GM23248 (cell line): ENCODE measurements at regions not wholly inside any gene's neighbourhood (a gene's known extent, or its start where the extent isn't known, plus 50 kb on each side); places are given as distances from the start of the nearest gene placed in this dataset.

Source experiments
- DNase-seq: peaks from one replicate; pipeline ENCODE4 v3.0.0-alpha.2; 2015
- H2AFZ ChIP-seq: fragments of 200-600 bp; sonication (generic); 2 replicates; pipeline ENCODE4 v1.6.1; 2016; ENCODE audit warnings: antibody characterized with exemption
- H3F3A ChIP-seq: fragments of 200-600 bp; sonication (generic); 2 replicates; pipeline ENCODE4 v1.6.1; 2016; ENCODE audit warnings: mild to moderate bottlenecking, antibody characterized with exemption, mixed run types; ENCODE audit not compliant: insufficient read depth
- H3K27ac ChIP-seq: fragments of 200-600 bp; sonication (generic); 2 replicates; pipeline ENCODE4 v1.5.1; 2016; ENCODE audit warnings: mild to moderate bottlenecking
- H3K27me3 ChIP-seq: fragments of 200-600 bp; sonication (generic); replicated peaks from 2 replicates; pipeline ENCODE4 v1.6.1; 2016; ENCODE audit warnings: mild to moderate bottlenecking; ENCODE audit not compliant: insufficient read depth
- H3K36me3 ChIP-seq: fragments of 200-600 bp; sonication (generic); 2 replicates; pipeline ENCODE4 v1.6.1; 2016; ENCODE audit warnings: low read depth, mild to moderate bottlenecking
- H3K4me1 ChIP-seq: fragments of 200-600 bp; sonication (generic); 2 replicates; pipeline ENCODE4 v1.6.1; 2016; ENCODE audit warnings: mild to moderate bottlenecking; ENCODE audit not compliant: insufficient read depth
- H3K4me2 ChIP-seq: fragments of 200-600 bp; sonication (generic); one replicate; pipeline ENCODE4 v1.6.1; 2016; ENCODE audit warnings: mild to moderate bottlenecking; ENCODE audit not compliant: unreplicated experiment
- H3K4me3 ChIP-seq: fragments of 200-600 bp; sonication (generic); 2 replicates; pipeline ENCODE4 v1.5.1; 2016; ENCODE audit warnings: mild to moderate bottlenecking
- H3K79me2 ChIP-seq: fragments of 200-600 bp; sonication (generic); 2 replicates; pipeline ENCODE4 v1.6.1; 2016; ENCODE audit warnings: mild to moderate bottlenecking; ENCODE audit not compliant: insufficient read depth
- H3K9ac ChIP-seq: fragments of 200-600 bp; sonication (generic); 2 replicates; pipeline ENCODE4 v1.6.1; 2016; ENCODE audit warnings: mild to moderate bottlenecking
- H3K9me2 ChIP-seq: fragments of 200-600 bp; sonication (generic); 2 replicates; pipeline ENCODE4 v1.6.1; 2016; ENCODE audit warnings: mixed run types, mild to moderate bottlenecking, moderate library complexity; ENCODE audit not compliant: insufficient read depth
- H3K9me3 ChIP-seq: fragments of 200-600 bp; sonication (generic); one replicate; pipeline ENCODE4 v1.6.1; 2017; ENCODE audit warnings: low read depth
- H4K20me1 ChIP-seq: fragments of 200-600 bp; sonication (generic); 2 replicates; pipeline ENCODE4 v1.6.0; 2016; ENCODE audit not compliant: insufficient read depth
- EZH2 ChIP-seq: fragments of 200-600 bp; sonication (generic); IDR thresholded peaks from 2 replicates; pipeline ENCODE4 v1.6.1; 2018; ENCODE audit warnings: antibody characterized with exemption, mild to moderate bottlenecking; ENCODE audit not compliant: insufficient read depth, poor library complexity, severe bottlenecking
- EZH2phosphoT487 ChIP-seq: fragments of 200-600 bp; sonication (generic); IDR thresholded peaks from 2 replicates; pipeline ENCODE4 v1.6.1; 2018; ENCODE audit warnings: antibody characterized with exemption, moderate library complexity, mild to moderate bottlenecking, low read depth; ENCODE audit not compliant: insufficient read depth
- WGBS, 2 experiments: methylation state at CpG; one replicate each; pipeline ENCODE4 v1.1.6; 2015 to 2017; ENCODE audit warnings: low lambda C conversion rate in 2 of 2, low coverage in 1 of 2; ENCODE audit errors: missing lambda C conversion rate in 2 of 2; 5-methylcytosine and 5-hydroxymethylcytosine counted together
- in situ Hi-C: fragments of 300-500 bp; cut with MboI; formaldehyde crosslinking; loops from 2 replicates; pipeline ENCODE4 v1.15.0; 2020

- Histone ChIP-seq H3K9me2 (no peaks in the 10 kb centered on the region), H3K4me3 (no peak overlapping the region), H3K4me2 (no peak overlapping the region), H3K9me3 (no peaks in the 10 kb centered on the region), H3K27ac (no peak overlapping the region), H3F3A (no peaks in the 10 kb centered on the region), H4K20me1 (no peaks in the 10 kb centered on the region), H3K4me1 (no peaks in the 10 kb centered on the region), H3K79me2 (no peaks in the 10 kb centered on the region), H3K36me3 (no peaks in the 10 kb centered on the region), H3K9ac (no peak overlapping the region), H3K27me3 (no peaks in the 10 kb centered on the region), H2AFZ (no peak overlapping the region)
- in situ Hi-C loops, result no loop called here
- WGBS, 2 experiments, result 84 to 89% methylated on average over 4 of the region's 4 CpGs
- TF ChIP-seq EZH2phosphoT487 (no peak), EZH2 (no peak)
- no peak for DNase-seq
These were observed 118.2 kb upstream of the HMHB1 start for GRCh38 chr5:143693651-143694252.

DNA sequence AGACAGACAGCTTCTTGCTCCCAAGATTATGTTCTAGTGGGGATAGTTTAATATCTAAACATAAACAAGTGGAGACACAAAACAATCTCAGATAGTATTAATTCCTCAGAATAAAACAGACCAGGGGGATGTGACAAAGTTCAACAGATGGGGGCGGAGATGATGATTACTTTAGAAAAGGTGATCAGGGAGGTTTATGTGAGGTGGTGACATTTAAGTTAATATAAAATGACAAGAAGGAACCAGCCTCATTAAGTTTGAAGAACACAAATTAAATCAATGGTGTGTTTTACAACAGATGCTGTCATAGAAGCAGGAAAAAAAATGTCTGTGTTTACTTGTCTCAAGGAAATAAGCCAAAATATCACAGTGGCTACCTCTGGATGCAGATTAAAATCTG is 119.6 kb upstream of the HMHB1 start:
- H3K79me2 ChIP-seq, result no peaks in the 10 kb centered on the region
- H3F3A ChIP-seq, result no peaks in the 10 kb centered on the region
- no peaks in the 10 kb centered on the region for H3K27me3 ChIP-seq
- no peak overlapping the region for H3K9ac ChIP-seq
- H3K4me2 ChIP-seq, result no peak overlapping the region
- no peak overlapping the region for H3K27ac ChIP-seq
- no peaks in the 10 kb centered on the region for H4K20me1 ChIP-seq
- DNase-seq, result no peak
- H3K9me2 ChIP-seq, result no peaks in the 10 kb centered on the region
- H3K9me3 ChIP-seq, result no peaks in the 10 kb centered on the region
- in situ Hi-C loops, result no loop called here
- no peak overlapping the region for H3K4me3 ChIP-seq
- 100% methylated on average over 1 of the region's 1 CpG for WGBS, 2 experiments
- TF ChIP-seq EZH2, result no peak
- TF ChIP-seq EZH2phosphoT487, result no peak
- no peaks in the 10 kb centered on the region for H3K4me1 ChIP-seq
- H2AFZ ChIP-seq, result no peak overlapping the region
- H3K36me3 ChIP-seq, result no peaks in the 10 kb centered on the region

DNA sequence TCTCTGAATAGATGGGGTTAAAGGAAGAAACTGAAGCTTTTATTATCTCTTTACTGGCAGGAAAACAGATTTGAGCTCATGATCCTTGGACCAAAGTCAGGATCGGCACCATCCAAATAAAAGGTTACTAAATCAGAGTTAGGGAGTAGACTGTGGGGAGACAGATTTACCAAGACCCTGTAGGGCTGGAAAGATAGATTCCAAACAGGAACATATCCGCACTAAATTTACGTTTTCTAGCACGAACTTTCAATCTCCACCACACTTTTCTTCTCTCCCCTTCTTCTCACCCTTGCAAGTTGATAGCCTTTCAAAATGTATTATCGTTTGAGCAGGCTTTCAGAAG is 120.0 kb upstream of the HMHB1 start:
- H3K4me2 ChIP-seq, result no peak overlapping the region
- H3F3A ChIP-seq, result no peaks in the 10 kb centered on the region
- H3K4me1 ChIP-seq, result no peaks in the 10 kb centered on the region
- no peaks in the 10 kb centered on the region for H3K9me3 ChIP-seq
- no peak for TF ChIP-seq EZH2
- TF ChIP-seq EZH2phosphoT487, result no peak
- H3K79me2 ChIP-seq, result no peaks in the 10 kb centered on the region
- H3K9me2 ChIP-seq, result no peaks in the 10 kb centered on the region
- no peak for DNase-seq
- H3K4me3 ChIP-seq, result no peak overlapping the region
- no peak overlapping the region for H3K9ac ChIP-seq
- H3K27ac ChIP-seq, result no peak overlapping the region
- 48 to 57% methylated on average over 5 of the region's 5 CpGs for WGBS, 2 experiments
- no peak overlapping the region for H2AFZ ChIP-seq
- in situ Hi-C loops, result no loop called here
- H4K20me1 ChIP-seq, result no peaks in the 10 kb centered on the region
- no peaks in the 10 kb centered on the region for H3K27me3 ChIP-seq
- H3K36me3 ChIP-seq, result no peaks in the 10 kb centered on the region

DNA sequence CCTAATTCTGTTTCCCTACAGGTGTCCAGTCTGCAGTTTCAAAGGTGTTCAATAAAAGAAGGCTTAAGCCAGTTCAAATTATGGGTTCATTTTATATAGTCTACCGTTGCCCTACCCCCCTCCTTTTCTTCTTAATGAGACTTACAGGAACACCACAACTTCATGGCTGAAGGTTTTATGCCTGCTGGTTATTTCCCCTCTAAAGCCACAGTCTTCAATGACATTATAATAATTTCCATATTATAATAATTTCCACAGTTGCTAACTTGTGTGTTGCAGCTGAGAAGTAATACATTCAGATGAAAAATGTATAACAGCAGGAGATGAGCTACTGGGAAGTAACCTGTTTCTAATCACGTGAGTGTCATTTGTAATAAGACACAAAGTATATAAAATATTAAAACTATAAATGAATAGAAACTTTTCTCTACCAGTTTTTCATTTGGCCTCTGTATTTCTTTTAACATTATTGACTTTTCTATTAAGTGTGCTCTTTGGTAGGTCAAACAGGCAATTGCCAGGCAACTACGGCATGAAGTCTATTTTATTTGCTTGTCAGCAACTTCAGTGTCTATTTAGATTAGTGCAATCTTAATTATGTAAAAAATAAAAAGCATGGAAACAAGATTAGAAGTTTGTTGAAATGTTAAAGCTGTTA is 120.5 kb upstream of the HMHB1 start:
- no peaks in the 10 kb centered on the region for H3K9me2 ChIP-seq
- H3K36me3 ChIP-seq, result no peaks in the 10 kb centered on the region
- no peaks in the 10 kb centered on the region for H3K79me2 ChIP-seq
- no peaks in the 10 kb centered on the region for H3F3A ChIP-seq
- no peak overlapping the region for H3K27ac ChIP-seq
- no peak overlapping the region for H3K4me2 ChIP-seq
- no peak for TF ChIP-seq EZH2
- no peak for TF ChIP-seq EZH2phosphoT487
- H3K4me3 ChIP-seq, result no peak overlapping the region
- WGBS, 2 experiments, result 59 to 60% methylated on average over 3 of the region's 3 CpGs
- no peaks in the 10 kb centered on the region for H3K27me3 ChIP-seq
- no peaks in the 10 kb centered on the region for H3K4me1 ChIP-seq
- no peaks in the 10 kb centered on the region for H3K9me3 ChIP-seq
- H2AFZ ChIP-seq, result no peak overlapping the region
- DNase-seq, result no peak
- no peaks in the 10 kb centered on the region for H4K20me1 ChIP-seq
- in situ Hi-C loops, result no loop called here
- no peak overlapping the region for H3K9ac ChIP-seq
